GM23338 (cell line): ENCODE measurements at regions not wholly inside any gene's neighbourhood (a gene's known extent, or its start where the extent isn't known, plus 50 kb on each side); places are given as distances from the start of the nearest gene placed in this dataset.

Experiments
- ATAC-seq: fragments of 200-7000 bp; cut with Tn5 transposase; 3 replicates; pipeline ENCODE4 v1.9.1; 2020
- DNase-seq: peaks from one replicate; pipeline ENCODE4 v3.0.0-alpha.2; 2015; ENCODE audit warnings: low spot score
- H2AFZ ChIP-seq: fragments of 200-600 bp; sonication (generic); 2 replicates; pipeline ENCODE4 v1.8.0; 2016; ENCODE audit warnings: antibody characterized with exemption, mild to moderate bottlenecking, moderate library complexity
- H3F3A ChIP-seq: fragments of 200-600 bp; sonication (generic); replicated peaks from 2 replicates; pipeline ENCODE4 v1.8.0; 2017; ENCODE audit warnings: antibody characterized with exemption, mixed run types, low read depth
- H3K27ac ChIP-seq: fragments of 200-600 bp; sonication (generic); 2 replicates; pipeline ENCODE4 v1.6.1; 2016; ENCODE audit warnings: low read depth
- H3K27me3 ChIP-seq: fragments of 200-600 bp; sonication (generic); 2 replicates; pipeline ENCODE4 v1.8.0; 2016; ENCODE audit warnings: mild to moderate bottlenecking, mixed run types, moderate library complexity; ENCODE audit not compliant: insufficient read depth
- H3K36me3 ChIP-seq: fragments of 200-600 bp; sonication (generic); 2 replicates; pipeline ENCODE4 v1.8.0; 2016; ENCODE audit warnings: mild to moderate bottlenecking; ENCODE audit not compliant: insufficient read depth
- H3K4me1 ChIP-seq: fragments of 200-600 bp; sonication (generic); 2 replicates; pipeline ENCODE4 v1.8.0; 2016; ENCODE audit warnings: mild to moderate bottlenecking, moderate library complexity; ENCODE audit not compliant: insufficient read depth
- H3K4me2 ChIP-seq: fragments of 200-600 bp; sonication (generic); 2 replicates; pipeline ENCODE4 v1.7.1; 2017; ENCODE audit warnings: mixed run types
- H3K4me3 ChIP-seq: fragments of 200-600 bp; sonication (generic); 2 replicates; pipeline ENCODE4 v1.6.1; 2016; ENCODE audit warnings: mixed run types
- H3K79me2 ChIP-seq: fragments of 200-600 bp; sonication (generic); replicated peaks from 2 replicates; pipeline ENCODE4 v1.8.0; 2017; ENCODE audit warnings: mild to moderate bottlenecking; ENCODE audit not compliant: insufficient read depth
- H3K9me2 ChIP-seq: fragments of 200-600 bp; sonication (generic); 2 replicates; pipeline ENCODE4 v1.8.0; 2017; ENCODE audit not compliant: insufficient read depth
- H4K20me1 ChIP-seq: fragments of 200-600 bp; sonication (generic); replicated peaks from 2 replicates; pipeline ENCODE4 v1.8.0; 2017; ENCODE audit warnings: mild to moderate bottlenecking; ENCODE audit not compliant: insufficient read depth
- H3K27ac Mint-ChIP-seq: 2 replicates; pipeline ENCODE4 v1.8.0; 2020; ENCODE audit warnings: inconsistent platforms, mild to moderate bottlenecking, moderate library complexity, mixed read lengths
- H3K27me3 Mint-ChIP-seq: 3 replicates; pipeline ENCODE4 v1.8.0; 2022; ENCODE audit warnings: low read depth, mild to moderate bottlenecking, moderate library complexity, mixed read lengths, inconsistent platforms; ENCODE audit not compliant: insufficient read depth, poor library complexity
- H3K36me3 Mint-ChIP-seq: 3 replicates; pipeline ENCODE4 v1.8.0; 2021; ENCODE audit warnings: low read depth, mild to moderate bottlenecking, inconsistent platforms, moderate library complexity, mixed read lengths
- H3K4me1 Mint-ChIP-seq: 3 replicates; pipeline ENCODE4 v1.8.0; 2020; ENCODE audit warnings: mild to moderate bottlenecking, inconsistent platforms, mixed read lengths
- H3K4me3 Mint-ChIP-seq: 3 replicates; pipeline ENCODE4 v1.8.0; 2021; ENCODE audit warnings: moderate library complexity, mild to moderate bottlenecking, inconsistent platforms, mixed read lengths
- H3K9me3 Mint-ChIP-seq: 3 replicates; pipeline ENCODE4 v1.8.0; 2020; ENCODE audit warnings: moderate library complexity, mild to moderate bottlenecking, inconsistent platforms, mixed read lengths
- CREB1 ChIP-seq: fragments of 250-450 bp; sonication (Bioruptor Pico); IDR thresholded peaks from 2 replicates; pipeline ENCODE4 v1.5.0; 2020; ENCODE audit warnings: low read depth, mild to moderate bottlenecking, moderate library complexity
- CTCF ChIP-seq, 2 experiments: fragments of 200-600 bp in 1 of 2; sonication (generic) in 1 of 2; conservative IDR thresholded peaks; 2 replicates each; pipeline versions ENCODE4 v1.5.1 to v1.6.1; 2016 to 2017; ENCODE audit warnings: antibody characterized with exemption in 2 of 2, low read depth in 2 of 2, mild to moderate bottlenecking in 2 of 2, moderate library complexity in 1 of 2
- EZH2 ChIP-seq: fragments of 200-600 bp; sonication (generic); IDR thresholded peaks from one replicate; pipeline ENCODE4 v1.8.0; 2017; ENCODE audit warnings: antibody characterized with exemption, mild to moderate bottlenecking, low read depth; ENCODE audit not compliant: unreplicated experiment
- EZH2phosphoT487 ChIP-seq: fragments of 200-600 bp; sonication (generic); IDR thresholded peaks from one replicate; pipeline ENCODE4 v1.8.1; 2018; ENCODE audit warnings: antibody characterized with exemption; ENCODE audit not compliant: unreplicated experiment
- JUNB ChIP-seq: IDR thresholded peaks from one replicate; pipeline ENCODE4 v1.6.1; 2016; ENCODE audit warnings: antibody characterized with exemption; ENCODE audit not compliant: unreplicated experiment
- NANOG ChIP-seq: IDR thresholded peaks from 2 replicates; pipeline ENCODE4 v1.6.1; 2016; ENCODE audit warnings: antibody characterized with exemption, borderline replicate concordance
- POLR2AphosphoS5 ChIP-seq: IDR thresholded peaks from 2 replicates; pipeline ENCODE4 v1.6.1; 2016; ENCODE audit warnings: antibody characterized with exemption, low read depth
- REST ChIP-seq: IDR thresholded peaks from one replicate; pipeline ENCODE4 v1.6.1; 2018; ENCODE audit warnings: antibody characterized with exemption; ENCODE audit not compliant: unreplicated experiment
- STAT1 ChIP-seq: IDR thresholded peaks from one replicate; pipeline ENCODE4 v1.6.1; 2016; ENCODE audit warnings: antibody characterized with exemption; ENCODE audit not compliant: unreplicated experiment
- ZNF114 ChIP-seq: fragments of 250-450 bp; sonication (Bioruptor Pico); IDR thresholded peaks from 2 replicates; pipeline ENCODE4 v1.5.0; 2020; ENCODE audit warnings: mild to moderate bottlenecking, moderate library complexity
- ZNF331 ChIP-seq: fragments of 250-450 bp; sonication (Bioruptor Pico); IDR thresholded peaks from 2 replicates; pipeline ENCODE4 v1.5.0; 2020; ENCODE audit warnings: low read depth, mild to moderate bottlenecking, moderate library complexity
- TF ChIP-seq, protein P1 (sequence below): IDR thresholded peaks from 2 replicates; pipeline ENCODE4 v1.6.1; 2016; ENCODE audit warnings: antibody characterized with exemption
- TF ChIP-seq, protein P2 (sequence below): fragments of 250-450 bp; sonication (Bioruptor Pico); IDR thresholded peaks from 2 replicates; pipeline ENCODE4 v1.5.0; 2020; ENCODE audit warnings: mild to moderate bottlenecking, moderate library complexity

GRCh38 chr2:234898534-234899053 lies 53.2 kb upstream of the SH3BP4 start:
- no peaks in the 10 kb centered on the region for H3K79me2 ChIP-seq
- H3K4me3 Mint-ChIP-seq, result no peak overlapping the region
- TF ChIP-seq STAT1 (no peak), CREB1 (CRISPR knock-in tag) (no peak), ZNF331 (CRISPR knock-in tag) (no peak), NANOG (no peak), CTCF (conservative IDR thresholded peaks at IDR 0.05; ENCODE audit: low read depth in 2 of 2) (no peak), JUNB (no peak), ZNF114 (CRISPR knock-in tag) (no peak), EZH2phosphoT487 (no peak), EZH2 (no peak), REST (no peak), POLR2AphosphoS5 (no peak)
- TF ChIP-seq, protein P1, sequence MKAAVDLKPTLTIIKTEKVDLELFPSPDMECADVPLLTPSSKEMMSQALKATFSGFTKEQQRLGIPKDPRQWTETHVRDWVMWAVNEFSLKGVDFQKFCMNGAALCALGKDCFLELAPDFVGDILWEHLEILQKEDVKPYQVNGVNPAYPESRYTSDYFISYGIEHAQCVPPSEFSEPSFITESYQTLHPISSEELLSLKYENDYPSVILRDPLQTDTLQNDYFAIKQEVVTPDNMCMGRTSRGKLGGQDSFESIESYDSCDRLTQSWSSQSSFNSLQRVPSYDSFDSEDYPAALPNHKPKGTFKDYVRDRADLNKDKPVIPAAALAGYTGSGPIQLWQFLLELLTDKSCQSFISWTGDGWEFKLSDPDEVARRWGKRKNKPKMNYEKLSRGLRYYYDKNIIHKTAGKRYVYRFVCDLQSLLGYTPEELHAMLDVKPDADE, result no peak
- TF ChIP-seq, protein P2, sequence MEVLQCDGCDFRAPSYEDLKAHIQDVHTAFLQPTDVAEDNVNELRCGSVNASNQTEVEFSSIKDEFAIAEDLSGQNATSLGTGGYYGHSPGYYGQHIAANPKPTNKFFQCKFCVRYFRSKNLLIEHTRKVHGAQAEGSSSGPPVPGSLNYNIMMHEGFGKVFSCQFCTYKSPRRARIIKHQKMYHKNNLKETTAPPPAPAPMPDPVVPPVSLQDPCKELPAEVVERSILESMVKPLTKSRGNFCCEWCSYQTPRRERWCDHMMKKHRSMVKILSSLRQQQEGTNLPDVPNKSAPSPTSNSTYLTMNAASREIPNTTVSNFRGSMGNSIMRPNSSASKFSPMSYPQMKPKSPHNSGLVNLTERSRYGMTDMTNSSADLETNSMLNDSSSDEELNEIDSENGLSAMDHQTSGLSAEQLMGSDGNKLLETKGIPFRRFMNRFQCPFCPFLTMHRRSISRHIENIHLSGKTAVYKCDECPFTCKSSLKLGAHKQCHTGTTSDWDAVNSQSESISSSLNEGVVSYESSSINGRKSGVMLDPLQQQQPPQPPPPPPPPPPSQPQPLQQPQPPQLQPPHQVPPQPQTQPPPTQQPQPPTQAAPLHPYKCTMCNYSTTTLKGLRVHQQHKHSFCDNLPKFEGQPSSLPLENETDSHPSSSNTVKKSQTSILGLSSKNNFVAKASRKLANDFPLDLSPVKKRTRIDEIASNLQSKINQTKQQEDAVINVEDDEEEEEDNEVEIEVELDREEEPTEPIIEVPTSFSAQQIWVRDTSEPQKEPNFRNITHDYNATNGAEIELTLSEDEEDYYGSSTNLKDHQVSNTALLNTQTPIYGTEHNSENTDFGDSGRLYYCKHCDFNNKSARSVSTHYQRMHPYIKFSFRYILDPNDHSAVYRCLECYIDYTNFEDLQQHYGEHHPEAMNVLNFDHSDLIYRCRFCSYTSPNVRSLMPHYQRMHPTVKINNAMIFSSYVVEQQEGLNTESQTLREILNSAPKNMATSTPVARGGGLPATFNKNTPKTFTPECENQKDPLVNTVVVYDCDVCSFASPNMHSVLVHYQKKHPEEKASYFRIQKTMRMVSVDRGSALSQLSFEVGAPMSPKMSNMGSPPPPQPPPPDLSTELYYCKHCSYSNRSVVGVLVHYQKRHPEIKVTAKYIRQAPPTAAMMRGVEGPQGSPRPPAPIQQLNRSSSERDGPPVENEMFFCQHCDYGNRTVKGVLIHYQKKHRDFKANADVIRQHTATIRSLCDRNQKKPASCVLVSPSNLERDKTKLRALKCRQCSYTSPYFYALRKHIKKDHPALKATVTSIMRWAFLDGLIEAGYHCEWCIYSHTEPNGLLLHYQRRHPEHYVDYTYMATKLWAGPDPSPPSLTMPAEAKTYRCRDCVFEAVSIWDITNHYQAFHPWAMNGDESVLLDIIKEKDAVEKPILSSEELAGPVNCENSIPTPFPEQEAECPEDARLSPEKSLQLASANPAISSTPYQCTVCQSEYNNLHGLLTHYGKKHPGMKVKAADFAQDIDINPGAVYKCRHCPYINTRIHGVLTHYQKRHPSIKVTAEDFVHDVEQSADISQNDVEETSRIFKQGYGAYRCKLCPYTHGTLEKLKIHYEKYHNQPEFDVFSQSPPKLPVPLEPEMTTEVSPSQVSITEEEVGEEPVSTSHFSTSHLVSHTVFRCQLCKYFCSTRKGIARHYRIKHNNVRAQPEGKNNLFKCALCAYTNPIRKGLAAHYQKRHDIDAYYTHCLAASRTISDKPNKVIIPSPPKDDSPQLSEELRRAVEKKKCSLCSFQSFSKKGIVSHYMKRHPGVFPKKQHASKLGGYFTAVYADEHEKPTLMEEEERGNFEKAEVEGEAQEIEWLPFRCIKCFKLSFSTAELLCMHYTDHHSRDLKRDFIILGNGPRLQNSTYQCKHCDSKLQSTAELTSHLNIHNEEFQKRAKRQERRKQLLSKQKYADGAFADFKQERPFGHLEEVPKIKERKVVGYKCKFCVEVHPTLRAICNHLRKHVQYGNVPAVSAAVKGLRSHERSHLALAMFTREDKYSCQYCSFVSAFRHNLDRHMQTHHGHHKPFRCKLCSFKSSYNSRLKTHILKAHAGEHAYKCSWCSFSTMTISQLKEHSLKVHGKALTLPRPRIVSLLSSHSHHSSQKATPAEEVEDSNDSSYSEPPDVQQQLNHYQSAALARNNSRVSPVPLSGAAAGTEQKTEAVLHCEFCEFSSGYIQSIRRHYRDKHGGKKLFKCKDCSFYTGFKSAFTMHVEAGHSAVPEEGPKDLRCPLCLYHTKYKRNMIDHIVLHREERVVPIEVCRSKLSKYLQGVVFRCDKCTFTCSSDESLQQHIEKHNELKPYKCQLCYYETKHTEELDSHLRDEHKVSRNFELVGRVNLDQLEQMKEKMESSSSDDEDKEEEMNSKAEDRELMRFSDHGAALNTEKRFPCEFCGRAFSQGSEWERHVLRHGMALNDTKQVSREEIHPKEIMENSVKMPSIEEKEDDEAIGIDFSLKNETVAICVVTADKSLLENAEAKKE (CRISPR knock-in tag), result no peak
- no peaks in the 10 kb centered on the region for H4K20me1 ChIP-seq
- H3K36me3 Mint-ChIP-seq, result no peaks in the 10 kb centered on the region; the same call in 2 of the 3 replicates
- H3K27me3 Mint-ChIP-seq, result peaks cover 5% of the 10 kb centered on the region
- no peak overlapping the region for H3K4me2 ChIP-seq
- H3K9me2 ChIP-seq, result no peaks in the 10 kb centered on the region
- H3K4me3 ChIP-seq, result no peak overlapping the region
- H3F3A ChIP-seq, result no peaks in the 10 kb centered on the region
- H3K4me1 ChIP-seq, result peaks cover 3% of the 10 kb centered on the region; the same call in 1 of the 2 replicates
- no peaks in the 10 kb centered on the region for H3K36me3 ChIP-seq
- no peak overlapping the region for H2AFZ ChIP-seq
- H3K27ac ChIP-seq, result no peak overlapping the region
- ATAC-seq, result no peak
- no peak overlapping the region for H3K27ac Mint-ChIP-seq
- no peaks in the 10 kb centered on the region for H3K27me3 ChIP-seq
- H3K4me1 Mint-ChIP-seq, result peaks cover 5% of the 10 kb centered on the region; the same call in 2 of the 3 replicates
- H3K9me3 Mint-ChIP-seq, result no peaks in the 10 kb centered on the region; the same call in 2 of the 3 replicates
- no peak for DNase-seq
